ENCODE measurements at regions not wholly inside any gene's neighbourhood (a gene's known extent, or its start where the extent isn't known, plus 50 kb on each side); places are given as distances from the start of the nearest gene placed in this dataset.

DNA sequence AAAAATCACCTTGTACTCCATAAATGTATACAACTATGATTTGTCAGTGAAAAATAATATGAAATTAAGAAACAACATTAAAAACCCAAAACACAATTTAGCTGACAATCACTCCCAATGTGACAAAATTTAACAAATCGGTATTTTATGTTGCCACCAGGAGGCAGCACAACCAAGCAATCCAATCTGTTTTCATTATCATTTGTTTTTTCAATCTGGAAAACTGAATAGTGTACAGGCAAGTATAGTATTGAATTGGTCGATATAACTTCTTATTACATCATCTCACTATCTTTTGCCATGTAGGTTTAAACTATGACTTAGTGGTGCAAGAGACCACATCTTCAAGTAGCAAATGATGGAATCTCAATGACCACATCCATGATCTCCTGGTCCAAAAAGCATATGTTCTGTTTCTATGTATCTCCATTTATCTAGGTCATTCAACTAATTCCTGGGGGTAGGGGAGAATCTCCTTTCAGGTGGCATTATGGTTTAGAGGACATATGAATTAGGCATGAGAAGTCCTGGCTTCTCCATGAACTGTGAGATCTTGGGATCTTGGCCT, 112.9 kb upstream of the AGA start:
- Histone ChIP-seq H3K4me3 (ENCODE audit: low read length) (no peak overlapping the region), H3K9me3 (ENCODE audit: low read depth, low read length) (no peaks in the 10 kb centered on the region), H3K27me3 (ENCODE audit: insufficient read depth, low read length) (no peaks in the 10 kb centered on the region), H3K4me1 (ENCODE audit: insufficient read depth, low read length) (no peaks in the 10 kb centered on the region)

- H3K9me3 ChIP-seq (ENCODE audit: low read depth, low read length), result no peaks in the 10 kb centered on the region
- H3K4me1 ChIP-seq (ENCODE audit: insufficient read depth, low read length), result no peaks in the 10 kb centered on the region
- H3K27me3 ChIP-seq (ENCODE audit: insufficient read depth, low read length), result no peaks in the 10 kb centered on the region
- no peak overlapping the region for H3K4me3 ChIP-seq (ENCODE audit: low read length)
These were observed 115.2 kb upstream of the AGA start for GRCh38 chr4:177557416-177557815.

DNA sequence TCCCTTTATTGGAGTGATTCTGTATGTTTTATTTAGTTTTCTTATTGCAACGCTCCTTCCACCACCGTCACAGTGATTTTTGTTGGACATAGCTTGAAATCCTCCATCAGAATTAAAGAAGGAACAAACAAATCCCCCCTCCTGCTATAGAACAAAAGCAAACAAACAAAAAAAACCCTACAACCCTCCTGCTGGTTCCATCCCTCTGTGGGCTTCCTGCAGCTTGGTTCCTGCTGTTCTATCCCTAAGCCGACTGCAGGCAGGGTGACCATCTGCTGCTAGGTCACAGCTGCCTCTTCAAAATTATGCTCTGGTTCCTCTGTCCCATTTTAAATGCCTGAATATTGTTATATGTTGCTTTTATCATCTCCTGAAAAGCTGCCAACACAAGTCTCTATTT, 116.8 kb upstream of the AGA start:
- no peaks in the 10 kb centered on the region for H3K4me1 ChIP-seq (ENCODE audit: insufficient read depth, low read length)

GRCh38 chr4:177562163-177562562, 119.9 kb upstream of the AGA start:
- no peaks in the 10 kb centered on the region for H3K27me3 ChIP-seq (ENCODE audit: insufficient read depth, low read length)
- no peaks in the 10 kb centered on the region for H3K9me3 ChIP-seq (ENCODE audit: low read depth, low read length)
- no peak overlapping the region for H3K4me3 ChIP-seq (ENCODE audit: low read length)
- no peaks in the 10 kb centered on the region for H3K4me1 ChIP-seq (ENCODE audit: insufficient read depth, low read length)

More for the DNA sequence above, 116.8 kb upstream of the AGA start:
- no peaks in the 10 kb centered on the region for H3K9me3 ChIP-seq (ENCODE audit: low read depth, low read length)
- no peaks in the 10 kb centered on the region for H3K27me3 ChIP-seq (ENCODE audit: insufficient read depth, low read length)
- no peak overlapping the region for H3K4me3 ChIP-seq (ENCODE audit: low read length)

DNA sequence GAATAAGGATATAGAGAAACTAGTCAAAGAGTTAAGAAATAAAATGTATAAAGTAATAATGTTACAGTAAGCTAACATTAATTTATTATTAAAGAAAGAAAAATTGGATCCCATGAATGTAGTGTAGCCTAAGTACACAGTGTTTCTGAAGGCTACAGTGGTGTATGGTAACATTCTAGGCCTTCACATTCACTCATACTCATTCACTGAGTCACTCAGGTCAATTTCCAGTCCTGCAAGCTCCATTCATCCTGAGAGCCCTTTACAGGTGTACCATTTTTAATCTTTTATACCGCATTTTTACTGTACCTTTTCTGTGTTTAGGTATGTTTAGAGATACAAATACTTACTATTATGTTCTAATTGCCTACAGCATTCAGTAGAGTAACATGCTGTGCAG, 120.6 kb upstream of the AGA start:
- no peak overlapping the region for H3K4me3 ChIP-seq (ENCODE audit: low read length)
- H3K27me3 ChIP-seq (ENCODE audit: insufficient read depth, low read length), result no peaks in the 10 kb centered on the region
- no peaks in the 10 kb centered on the region for H3K4me1 ChIP-seq (ENCODE audit: insufficient read depth, low read length)
- no peaks in the 10 kb centered on the region for H3K9me3 ChIP-seq (ENCODE audit: low read depth, low read length)

DNA sequence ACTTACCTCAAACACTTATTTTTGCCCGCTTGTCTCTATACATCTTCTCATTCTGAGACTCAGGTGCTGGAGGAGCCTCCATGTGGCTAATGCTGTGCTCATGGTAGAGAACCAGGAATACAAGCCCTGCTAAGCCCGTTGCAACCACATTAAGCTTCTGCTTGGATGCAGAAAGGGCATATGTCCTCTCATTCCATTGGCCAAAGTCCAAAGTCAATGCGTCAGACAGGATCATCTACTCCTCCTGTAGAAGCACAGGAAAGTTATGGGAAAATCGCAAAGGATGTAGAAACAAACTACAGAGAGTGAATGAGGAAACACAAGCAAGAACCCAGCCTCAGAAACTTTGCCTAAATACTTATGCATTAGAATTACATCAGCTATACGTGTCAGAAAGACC, 124.5 kb upstream of the AGA start:
- H3K27me3 ChIP-seq (ENCODE audit: insufficient read depth, low read length), result no peaks in the 10 kb centered on the region
- no peaks in the 10 kb centered on the region for H3K4me1 ChIP-seq (ENCODE audit: insufficient read depth, low read length)
- no peak overlapping the region for H3K4me3 ChIP-seq (ENCODE audit: low read length)

DNA sequence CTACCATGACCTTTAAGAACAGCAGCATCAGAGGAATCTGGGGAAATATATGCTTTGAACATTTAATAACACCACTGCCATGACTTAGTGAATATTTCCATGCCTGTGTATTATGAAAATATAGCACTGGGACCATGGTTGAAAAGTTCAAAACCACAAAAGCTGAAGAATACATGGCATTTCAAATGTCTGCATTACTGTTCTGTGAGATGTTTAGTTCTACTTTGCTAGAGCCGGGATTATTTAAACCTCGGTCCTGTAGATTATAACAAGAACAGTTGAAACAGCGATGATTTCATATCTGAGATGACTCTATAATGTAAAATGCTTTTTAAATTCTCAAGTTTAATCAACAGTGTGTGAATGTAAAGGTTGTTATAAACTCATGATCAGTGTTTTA, 126.7 kb upstream of the AGA start:
- no peak overlapping the region for H3K4me3 ChIP-seq (ENCODE audit: low read length)
- H3K4me1 ChIP-seq (ENCODE audit: insufficient read depth, low read length), result no peaks in the 10 kb centered on the region
- H3K9me3 ChIP-seq (ENCODE audit: low read depth, low read length), result no peaks in the 10 kb centered on the region
- H3K27me3 ChIP-seq (ENCODE audit: insufficient read depth, low read length), result no peaks in the 10 kb centered on the region

More for the DNA sequence above, 124.5 kb upstream of the AGA start:
- H3K9me3 ChIP-seq (ENCODE audit: low read depth, low read length), result no peaks in the 10 kb centered on the region

DNA sequence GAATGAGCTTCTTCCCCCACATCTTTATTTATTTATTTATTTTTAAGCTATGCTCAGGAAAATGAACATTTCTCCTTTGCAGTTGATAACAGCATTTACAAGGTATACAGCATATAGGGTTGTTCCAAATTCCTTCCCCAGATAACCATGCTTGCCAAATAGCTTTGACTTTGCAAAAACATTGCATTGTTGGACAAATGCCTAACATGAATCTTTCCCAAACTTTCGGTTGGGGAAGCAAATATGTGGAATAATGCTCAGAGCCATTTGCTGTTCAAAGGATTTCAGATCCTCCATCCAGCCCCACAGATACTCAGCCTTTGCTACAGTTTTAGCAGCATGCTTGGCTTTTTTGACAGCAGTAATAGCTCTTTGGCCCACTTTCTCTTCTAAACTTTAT, 127.2 kb upstream of the AGA start:
- no peaks in the 10 kb centered on the region for H3K27me3 ChIP-seq (ENCODE audit: insufficient read depth, low read length)
- H3K9me3 ChIP-seq (ENCODE audit: low read depth, low read length), result no peaks in the 10 kb centered on the region
- H3K4me1 ChIP-seq (ENCODE audit: insufficient read depth, low read length), result no peaks in the 10 kb centered on the region
- no peak overlapping the region for H3K4me3 ChIP-seq (ENCODE audit: low read length)

- no peaks in the 10 kb centered on the region for H3K4me1 ChIP-seq (ENCODE audit: insufficient read depth, low read length)
- no peaks in the 10 kb centered on the region for H3K27me3 ChIP-seq (ENCODE audit: insufficient read depth, low read length)
- H3K4me3 ChIP-seq (ENCODE audit: low read length), result no peak overlapping the region
These were observed 131.3 kb upstream of the AGA start for GRCh38 chr4:177573507-177573906.

DNA sequence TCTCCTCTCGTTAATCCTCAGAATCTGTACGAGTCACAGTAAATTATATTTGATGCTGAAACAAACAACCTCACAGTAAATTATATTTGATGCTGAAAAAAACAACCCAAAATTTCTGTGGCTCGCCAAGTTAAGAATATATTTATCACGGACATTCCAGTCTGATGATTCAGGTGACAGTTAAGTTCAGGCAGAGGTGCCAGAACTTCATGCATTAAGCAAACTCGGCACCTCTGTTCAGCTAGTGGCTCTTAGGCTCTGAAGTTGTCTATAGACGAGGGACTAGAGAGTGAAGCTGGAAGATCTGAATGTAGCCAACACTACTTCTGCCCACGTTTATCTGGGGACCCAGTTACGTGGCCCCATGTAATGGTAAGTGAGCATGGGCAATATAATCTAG, 132.2 kb upstream of the AGA start:
- Histone ChIP-seq H3K4me3 (ENCODE audit: low read length) (no peak overlapping the region), H3K9me3 (ENCODE audit: low read depth, low read length) (no peaks in the 10 kb centered on the region), H3K27me3 (ENCODE audit: insufficient read depth, low read length) (no peaks in the 10 kb centered on the region), H3K4me1 (ENCODE audit: insufficient read depth, low read length) (no peaks in the 10 kb centered on the region)

More at GRCh38 chr4:177573507-177573906, 131.3 kb upstream of the AGA start:
- no peaks in the 10 kb centered on the region for H3K9me3 ChIP-seq (ENCODE audit: low read depth, low read length)

GRCh38 chr4:177579649-177580048, 137.4 kb upstream of the AGA start:
- Histone ChIP-seq H3K27me3 (ENCODE audit: insufficient read depth, low read length) (no peaks in the 10 kb centered on the region), H3K4me3 (ENCODE audit: low read length) (no peak overlapping the region), H3K4me1 (ENCODE audit: insufficient read depth, low read length) (no peaks in the 10 kb centered on the region), H3K9me3 (ENCODE audit: low read depth, low read length) (no peaks in the 10 kb centered on the region)

DNA sequence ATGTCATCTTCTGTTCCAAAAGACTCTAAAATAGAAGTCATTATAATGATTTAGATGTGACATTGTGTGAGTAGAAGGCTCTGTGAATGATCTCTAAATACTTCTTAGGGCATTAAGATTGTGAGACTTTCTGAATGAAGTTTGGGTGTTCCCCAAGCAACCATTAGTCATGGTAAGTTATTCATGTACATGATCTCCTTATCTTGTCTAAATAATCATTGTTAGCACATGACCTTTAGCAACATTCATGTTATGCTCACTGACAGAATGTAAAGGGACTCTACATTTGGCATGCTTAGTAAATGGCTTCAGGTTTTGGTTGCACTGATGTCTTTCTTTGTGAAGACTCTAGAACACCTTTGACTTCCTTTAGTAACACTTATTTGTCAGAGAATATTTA, 140.8 kb upstream of the AGA start:
- no peak overlapping the region for H3K4me3 ChIP-seq (ENCODE audit: low read length)
- no peaks in the 10 kb centered on the region for H3K9me3 ChIP-seq (ENCODE audit: low read depth, low read length)
- H3K27me3 ChIP-seq (ENCODE audit: insufficient read depth, low read length), result no peaks in the 10 kb centered on the region
- H3K4me1 ChIP-seq (ENCODE audit: insufficient read depth, low read length), result no peaks in the 10 kb centered on the region

GRCh38 chr4:177587989-177588388, 145.8 kb upstream of the AGA start:
- H3K4me3 ChIP-seq (ENCODE audit: low read length), result no peak overlapping the region
- no peaks in the 10 kb centered on the region for H3K9me3 ChIP-seq (ENCODE audit: low read depth, low read length)
- no peaks in the 10 kb centered on the region for H3K27me3 ChIP-seq (ENCODE audit: insufficient read depth, low read length)
- no peaks in the 10 kb centered on the region for H3K4me1 ChIP-seq (ENCODE audit: insufficient read depth, low read length)

DNA sequence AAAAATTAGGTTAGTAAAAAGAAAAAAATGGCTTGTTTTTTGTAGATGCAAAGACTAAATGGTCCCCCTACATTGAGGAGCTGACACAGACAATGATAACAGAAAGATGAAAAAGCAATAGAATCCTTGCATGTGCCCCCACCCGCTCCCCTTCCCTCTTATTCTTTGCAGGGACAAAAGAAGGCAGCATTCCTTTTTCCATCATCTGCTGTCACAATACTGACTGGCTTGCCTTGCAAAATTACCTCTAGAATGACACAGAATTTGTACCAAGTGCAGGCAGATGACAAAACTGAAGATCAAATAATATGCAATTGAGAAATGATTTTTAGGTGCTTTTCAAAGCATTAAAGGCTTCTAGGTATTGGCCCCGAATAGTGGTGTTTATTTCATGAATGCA, 153.1 kb upstream of the AGA start:
- Histone ChIP-seq H3K27me3 (ENCODE audit: insufficient read depth, low read length) (no peaks in the 10 kb centered on the region), H3K9me3 (ENCODE audit: low read depth, low read length) (no peaks in the 10 kb centered on the region), H3K4me3 (ENCODE audit: low read length) (no peak overlapping the region), H3K4me1 (ENCODE audit: insufficient read depth, low read length) (no peaks in the 10 kb centered on the region)

DNA sequence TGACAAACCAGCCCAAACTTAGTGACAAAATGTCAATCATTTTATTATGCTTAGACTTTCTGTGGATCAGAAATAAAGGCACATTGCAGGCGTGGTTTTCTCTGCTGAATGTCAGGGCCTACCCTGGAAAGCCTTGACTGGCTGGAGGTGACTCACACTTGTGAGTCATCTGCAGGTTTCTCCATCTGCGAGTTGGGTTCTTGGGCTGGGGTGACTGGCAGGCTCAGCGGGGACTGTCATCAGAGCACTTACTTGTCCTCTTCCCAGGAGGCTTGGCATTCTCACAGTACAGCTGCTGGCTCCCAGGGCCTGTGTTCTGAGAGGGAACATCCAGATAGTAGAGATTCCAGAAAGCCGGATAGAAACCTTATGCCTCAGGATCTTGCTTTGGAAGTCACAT, 153.8 kb upstream of the AGA start:
- Histone ChIP-seq H3K9me3 (ENCODE audit: low read depth, low read length) (no peaks in the 10 kb centered on the region), H3K27me3 (ENCODE audit: insufficient read depth, low read length) (no peaks in the 10 kb centered on the region), H3K4me1 (ENCODE audit: insufficient read depth, low read length) (no peaks in the 10 kb centered on the region), H3K4me3 (ENCODE audit: low read length) (no peak overlapping the region)

DNA sequence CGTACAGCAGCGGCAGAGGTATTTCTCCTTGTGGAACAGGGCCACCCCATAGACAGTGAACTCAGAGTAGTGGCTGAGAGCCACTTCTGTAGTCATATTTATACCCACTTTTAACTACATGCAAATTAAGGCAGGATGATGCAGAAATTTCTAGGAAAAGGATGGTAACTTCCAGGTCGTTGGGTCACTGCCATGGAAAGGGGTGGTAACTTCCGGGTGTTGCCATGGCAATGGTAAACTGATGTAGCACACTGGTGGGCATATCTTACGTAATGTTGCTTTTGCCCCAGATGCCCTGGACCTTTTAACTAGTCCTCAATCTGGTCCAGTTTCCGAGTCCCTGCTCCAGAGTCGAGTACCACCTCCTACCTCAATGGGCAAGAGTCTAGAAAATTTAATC, 154.8 kb upstream of the AGA start:
- Histone ChIP-seq H3K9me3 (ENCODE audit: low read depth, low read length) (no peaks in the 10 kb centered on the region), H3K4me1 (ENCODE audit: insufficient read depth, low read length) (no peaks in the 10 kb centered on the region), H3K4me3 (ENCODE audit: low read length) (no peak overlapping the region), H3K27me3 (ENCODE audit: insufficient read depth, low read length) (no peaks in the 10 kb centered on the region)
